Non-pigmented ciliary epithelial cell (primary cell): ENCODE measurements at regions not wholly inside any gene's neighbourhood (a gene's known extent, or its start where the extent isn't known, plus 50 kb on each side); places are given as distances from the start of the nearest gene placed in this dataset.
A peak's percentile ranks its signal among the peaks of the same experiment; 100 is the strongest.

ENCODE experiments used
- DNase-seq: peaks from one replicate; pipeline ENCODE4 v3.0.0-alpha.2; 2010; ENCODE audit warnings: low read depth

- DNase-seq, result no peak
Measured at GRCh38 chr5:104326966-104327365, 764.4 kb upstream of the NUDT12 start.

DNA sequence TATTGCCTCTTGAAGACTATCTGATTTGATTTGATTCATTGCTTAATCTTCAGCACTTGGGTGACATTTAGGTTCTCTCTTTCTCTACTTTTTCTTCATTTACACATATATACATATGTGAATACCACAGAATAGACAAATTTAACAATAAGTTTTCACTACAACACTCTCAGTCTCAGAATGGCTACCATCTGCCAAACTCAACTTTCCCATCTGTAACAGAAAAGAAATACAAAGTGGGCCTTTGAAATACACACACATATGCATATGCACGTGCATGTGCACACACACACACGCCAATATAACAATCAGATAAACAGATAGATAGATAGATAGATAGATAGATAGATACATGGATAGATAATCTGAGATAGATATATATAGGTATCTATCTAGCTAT is 762.8 kb upstream of the NUDT12 start:
- no peak for DNase-seq

GRCh38 chr5:104316676-104317075 is 754.1 kb upstream of the NUDT12 start:
- DNase-seq, result peak; percentile 1

DNA sequence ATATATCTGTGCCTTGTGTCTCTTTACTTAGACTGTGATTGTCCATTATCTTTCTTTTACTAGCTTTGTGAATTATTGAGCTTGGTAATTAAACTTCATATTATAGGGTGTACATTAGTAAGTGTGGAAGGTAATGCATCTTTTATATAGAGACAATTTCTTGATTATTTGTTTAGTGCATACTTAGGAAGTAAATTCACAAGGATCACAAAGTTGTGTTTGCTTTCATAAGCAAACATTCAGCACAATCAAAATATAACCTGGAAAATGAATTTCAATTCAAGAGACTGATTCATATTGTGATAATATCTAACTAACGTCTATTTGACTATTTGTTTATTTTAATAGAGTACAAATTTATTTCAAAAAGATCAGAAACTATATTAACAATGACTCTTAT is 749.9 kb upstream of the NUDT12 start:
- no peak for DNase-seq

- DNase-seq, result no peak
Measured at GRCh38 chr5:104305602-104306001, 743.0 kb upstream of the NUDT12 start.

- no peak for DNase-seq
Measured at GRCh38 chr5:104299998-104300706, 737.6 kb upstream of the NUDT12 start.

GRCh38 chr5:104298518-104298917 is 735.9 kb upstream of the NUDT12 start:
- no peak for DNase-seq

- DNase-seq, result peak; percentile 15
Measured at GRCh38 chr5:104297076-104297475, 734.5 kb upstream of the NUDT12 start.

DNA sequence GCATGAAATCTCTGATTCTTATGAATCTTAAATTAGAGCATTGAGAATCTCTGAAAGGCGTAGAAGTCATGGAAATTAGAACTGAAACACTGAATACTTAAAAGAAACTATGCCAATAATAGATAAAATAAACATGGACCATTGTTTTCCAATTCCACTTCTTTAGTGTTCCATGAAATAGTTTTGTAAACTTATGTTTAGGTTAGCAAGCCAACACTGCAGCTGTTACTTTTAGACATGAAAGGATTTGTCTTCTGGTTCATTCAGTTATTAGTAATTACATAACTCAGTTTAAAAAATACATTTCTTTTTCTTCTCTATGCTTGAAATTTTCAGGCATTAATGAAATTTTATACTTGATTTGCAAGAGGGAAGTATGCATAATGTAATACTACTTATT is 733.4 kb upstream of the NUDT12 start:
- DNase-seq, result no peak

DNA sequence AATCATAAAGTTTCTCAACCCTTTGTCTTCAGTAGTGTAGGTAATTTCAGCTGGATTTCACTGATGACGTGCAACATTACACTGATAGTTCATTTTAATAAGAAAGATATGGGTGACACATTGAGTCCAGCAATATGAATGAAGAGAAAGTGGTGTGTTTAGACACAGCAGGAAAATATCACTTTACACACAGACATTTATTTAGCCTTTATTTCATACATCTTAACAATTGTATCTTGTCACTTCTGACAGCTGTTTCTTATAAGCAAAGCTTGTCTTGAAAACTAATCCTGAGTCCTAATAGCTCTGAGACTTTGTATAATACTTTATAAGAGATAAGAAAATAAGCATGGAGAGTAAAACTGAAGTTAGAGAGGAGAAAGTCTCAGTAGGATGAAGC is 720.5 kb upstream of the NUDT12 start:
- DNase-seq, result no peak

DNA sequence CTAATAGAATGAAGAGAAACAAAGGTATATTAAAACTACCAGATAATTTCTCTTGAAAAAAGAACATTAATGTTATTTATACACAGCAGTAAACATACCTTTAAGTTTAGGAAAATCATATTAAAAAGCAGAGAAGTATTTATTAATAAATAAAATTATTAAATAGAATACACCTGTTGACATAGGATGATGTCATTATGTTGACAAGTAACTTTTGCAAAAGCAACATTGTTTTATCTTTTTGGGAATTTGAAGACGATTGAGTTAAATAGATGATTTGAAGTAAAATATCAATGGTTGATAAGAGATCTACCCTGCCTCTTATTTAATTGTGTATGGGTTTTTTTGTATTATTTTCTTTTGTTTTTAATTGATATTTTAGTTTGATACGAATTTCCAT is 711.1 kb upstream of the NUDT12 start:
- no peak for DNase-seq

GRCh38 chr5:104267320-104268015 is 704.9 kb upstream of the NUDT12 start:
- DNase-seq, result no peak

- DNase-seq, result no peak
Measured at GRCh38 chr5:104266161-104266560, 703.6 kb upstream of the NUDT12 start.

DNA sequence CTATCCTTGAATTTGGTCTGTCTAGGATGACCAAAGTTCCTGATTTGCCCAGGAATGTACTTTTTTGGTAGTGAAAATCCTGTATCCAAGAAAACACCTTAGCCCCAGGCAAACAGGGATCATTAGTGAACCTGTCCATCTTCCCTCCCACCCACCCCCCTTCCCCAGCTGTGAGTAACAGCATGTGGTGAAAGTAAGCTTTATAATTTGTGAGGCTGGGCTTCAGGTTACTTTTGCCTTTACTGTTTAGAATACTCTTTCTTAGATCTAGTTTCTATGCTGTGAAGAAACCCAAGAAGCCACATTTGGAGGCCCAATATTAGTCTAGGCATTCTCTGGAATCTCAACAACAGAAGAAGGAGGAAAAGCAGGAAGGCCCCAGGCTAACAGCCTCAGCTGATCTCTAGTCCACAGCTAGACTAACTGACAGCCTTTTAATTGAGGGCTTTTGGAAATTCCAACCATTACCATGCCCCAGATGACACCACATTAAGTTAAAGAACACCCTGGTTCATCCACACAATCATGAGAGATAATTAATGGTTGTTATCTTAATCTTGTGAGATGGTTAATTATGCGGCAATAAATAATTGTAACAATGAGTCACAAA is 703.0 kb upstream of the NUDT12 start:
- no peak for DNase-seq

DNA sequence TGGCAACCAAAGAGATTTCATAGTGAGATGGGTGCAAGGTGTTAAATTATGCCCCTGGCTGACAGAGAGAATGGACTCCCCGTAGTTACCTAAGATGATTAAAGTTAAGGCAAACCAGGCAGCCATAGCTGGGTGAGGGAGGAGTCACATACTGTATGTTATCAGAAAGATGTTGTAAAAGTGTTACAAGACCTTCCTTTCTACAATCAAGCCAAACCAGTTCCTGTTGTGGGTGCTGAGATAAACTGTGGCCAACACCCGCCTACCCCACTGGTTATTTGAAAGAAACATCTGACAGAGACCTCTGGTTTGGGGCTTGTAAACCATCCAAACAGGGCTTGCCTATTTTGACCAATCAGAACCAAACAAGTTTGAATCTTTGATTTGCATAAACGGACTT is 684.7 kb upstream of the NUDT12 start:
- DNase-seq, result no peak

DNA sequence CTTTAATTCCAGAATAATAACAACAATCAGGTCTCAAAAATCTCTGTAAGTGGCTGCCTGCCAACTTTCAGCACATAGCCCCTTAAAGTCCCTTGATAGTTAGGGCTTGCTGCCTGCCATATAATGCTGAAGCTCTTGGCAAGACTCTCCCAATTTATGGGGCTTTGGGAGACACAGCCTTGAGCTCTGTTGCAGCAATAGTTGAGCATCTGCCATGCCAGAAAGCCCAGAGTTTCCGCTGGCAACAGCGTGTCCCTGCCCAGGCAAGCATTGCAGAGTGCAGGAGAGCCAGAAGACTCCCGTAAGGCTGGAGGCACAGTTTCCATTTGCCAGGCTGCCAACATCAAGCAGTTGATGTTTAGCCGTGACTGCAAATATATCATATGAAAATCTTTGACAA is 678.5 kb upstream of the NUDT12 start:
- DNase-seq, result no peak

DNA sequence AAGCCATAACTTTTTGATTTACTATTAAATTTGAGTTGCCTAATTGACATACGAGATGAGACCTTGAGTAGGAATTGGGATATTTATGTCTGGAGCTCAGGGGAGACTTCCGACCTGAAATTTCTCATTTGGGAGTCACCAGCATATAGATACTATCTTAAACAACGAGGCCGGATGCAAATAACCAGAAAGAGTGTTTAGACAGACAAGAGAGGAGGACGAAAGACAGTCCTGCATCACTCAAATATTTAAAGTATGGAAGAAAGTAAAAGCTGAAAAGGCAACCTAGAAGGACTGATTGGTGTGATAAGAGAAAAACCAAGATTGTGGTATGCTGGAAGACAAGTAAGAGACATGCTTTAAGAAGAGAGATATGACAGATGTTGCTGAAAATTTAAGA is 675.0 kb upstream of the NUDT12 start:
- no peak for DNase-seq

GRCh38 chr5:104223885-104224773 is 661.5 kb upstream of the NUDT12 start:
- DNase-seq, result no peak

DNA sequence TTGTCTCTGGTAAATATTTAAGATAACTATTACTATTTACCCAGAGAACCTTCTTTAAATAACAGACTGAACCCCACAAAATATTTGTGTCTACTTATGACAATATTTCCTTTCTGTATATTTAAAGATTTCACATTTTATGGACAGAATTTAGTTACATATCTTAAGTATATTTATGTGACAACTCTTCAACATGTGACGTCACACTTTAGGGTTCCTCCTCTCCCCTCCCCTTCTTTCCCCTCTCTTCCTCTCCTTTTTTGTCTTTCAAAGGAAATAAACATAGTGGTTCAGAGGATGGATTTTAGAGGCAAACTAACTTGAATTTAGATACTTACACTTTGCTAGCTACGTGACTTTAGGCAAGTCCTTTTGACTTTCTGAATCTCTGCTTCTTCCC is 655.6 kb upstream of the NUDT12 start:
- no peak for DNase-seq

DNA sequence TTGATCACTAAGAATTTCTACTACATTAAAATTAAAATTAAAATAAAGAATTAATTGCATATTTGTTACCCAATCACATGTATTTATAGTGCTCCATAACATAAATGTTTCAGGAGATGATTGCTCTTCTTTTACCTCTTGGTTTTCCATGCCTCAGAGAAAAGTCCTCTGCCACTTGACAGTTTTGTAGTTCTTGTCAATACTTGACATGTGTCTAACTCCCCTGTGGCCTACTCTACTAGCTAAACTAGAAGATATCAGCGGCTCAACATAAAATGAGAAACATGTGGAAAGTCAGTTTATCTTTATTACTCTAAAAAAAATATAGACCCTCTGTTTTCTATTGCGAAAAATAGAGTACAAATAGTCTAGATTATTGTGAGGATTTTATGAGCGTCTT is 650.6 kb upstream of the NUDT12 start:
- no peak for DNase-seq

DNA sequence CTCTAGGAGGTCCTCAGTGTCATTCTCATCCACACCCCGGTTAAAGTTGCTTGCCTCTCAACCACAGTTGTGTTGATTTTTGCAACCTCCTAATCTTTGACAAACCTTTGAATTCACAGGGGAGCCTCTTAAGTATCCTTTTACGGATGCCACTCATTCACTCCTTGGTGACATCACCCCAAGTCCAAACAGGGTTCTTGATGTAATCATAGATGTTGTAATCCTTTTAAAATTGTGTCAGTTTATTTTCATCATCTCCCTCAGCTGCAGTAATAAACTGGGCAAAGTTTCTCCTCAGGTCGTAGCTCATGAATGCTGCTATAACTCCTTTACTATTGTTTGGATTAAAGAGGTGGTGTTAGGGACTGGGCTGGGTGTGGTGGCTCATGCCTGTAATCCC is 637.2 kb upstream of the NUDT12 start:
- no peak for DNase-seq

DNA sequence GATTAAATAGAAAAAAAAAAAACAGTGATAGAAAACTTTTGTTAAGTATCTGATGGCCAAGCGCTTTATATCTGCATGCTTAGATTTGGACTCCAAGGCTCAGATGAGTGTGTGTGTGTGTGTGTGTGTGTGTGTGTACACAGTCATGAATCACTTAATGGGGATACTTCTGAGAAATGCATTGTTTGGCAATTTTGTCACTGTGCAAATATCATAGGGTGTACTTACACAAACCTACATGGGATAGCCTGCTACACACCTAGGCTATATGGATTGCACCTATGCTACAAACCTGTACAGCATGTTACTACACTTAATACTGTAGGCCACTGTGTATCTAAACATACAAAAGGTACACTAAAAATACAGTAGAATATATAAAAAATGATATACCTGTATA is 635.6 kb upstream of the NUDT12 start:
- DNase-seq, result no peak

DNA sequence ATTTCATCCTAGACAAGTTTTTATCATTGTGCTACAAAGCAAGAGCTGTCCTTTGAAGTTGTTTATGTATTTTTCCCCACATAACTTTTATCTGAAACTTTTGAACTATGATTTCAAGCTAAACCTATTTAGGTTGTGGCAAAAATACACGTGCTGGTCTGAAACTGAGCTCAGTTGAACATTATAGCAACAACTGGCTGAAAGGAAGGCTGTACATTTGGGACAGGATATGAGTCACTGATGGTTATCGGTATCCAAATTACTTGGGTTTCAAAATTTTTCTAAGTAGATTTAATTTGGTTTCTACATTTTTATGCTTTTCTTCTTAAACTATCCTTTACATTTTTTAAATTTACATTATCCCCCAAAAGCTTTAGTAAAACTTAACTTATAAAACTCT is 627.3 kb upstream of the NUDT12 start:
- peak; percentile 73 for DNase-seq
